ENCODE measurements at regions not wholly inside any gene's neighbourhood (a gene's known extent, or its start where the extent isn't known, plus 50 kb on each side); places are given as distances from the start of the nearest gene placed in this dataset.

DNA sequence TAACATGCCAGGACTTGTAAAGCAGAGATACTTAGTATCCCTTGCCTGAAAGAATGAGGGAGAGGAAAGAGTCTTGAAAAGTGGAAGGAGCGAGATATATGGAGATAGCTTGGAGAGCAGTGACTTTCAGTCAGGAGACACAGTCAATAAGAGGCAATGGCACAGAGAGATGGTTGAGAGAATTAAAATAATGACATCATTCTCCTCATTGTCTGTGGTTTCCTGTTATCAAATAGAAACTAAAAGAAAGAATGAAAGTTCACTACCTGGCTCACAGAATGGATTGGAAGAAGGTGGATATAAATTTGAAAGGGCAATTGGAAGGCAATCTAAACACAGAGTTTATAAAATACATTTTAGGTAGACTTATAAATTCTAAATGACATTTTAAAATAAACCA lies 760.2 kb upstream of the AADAT start:
- TF ChIP-seq, protein P1, sequence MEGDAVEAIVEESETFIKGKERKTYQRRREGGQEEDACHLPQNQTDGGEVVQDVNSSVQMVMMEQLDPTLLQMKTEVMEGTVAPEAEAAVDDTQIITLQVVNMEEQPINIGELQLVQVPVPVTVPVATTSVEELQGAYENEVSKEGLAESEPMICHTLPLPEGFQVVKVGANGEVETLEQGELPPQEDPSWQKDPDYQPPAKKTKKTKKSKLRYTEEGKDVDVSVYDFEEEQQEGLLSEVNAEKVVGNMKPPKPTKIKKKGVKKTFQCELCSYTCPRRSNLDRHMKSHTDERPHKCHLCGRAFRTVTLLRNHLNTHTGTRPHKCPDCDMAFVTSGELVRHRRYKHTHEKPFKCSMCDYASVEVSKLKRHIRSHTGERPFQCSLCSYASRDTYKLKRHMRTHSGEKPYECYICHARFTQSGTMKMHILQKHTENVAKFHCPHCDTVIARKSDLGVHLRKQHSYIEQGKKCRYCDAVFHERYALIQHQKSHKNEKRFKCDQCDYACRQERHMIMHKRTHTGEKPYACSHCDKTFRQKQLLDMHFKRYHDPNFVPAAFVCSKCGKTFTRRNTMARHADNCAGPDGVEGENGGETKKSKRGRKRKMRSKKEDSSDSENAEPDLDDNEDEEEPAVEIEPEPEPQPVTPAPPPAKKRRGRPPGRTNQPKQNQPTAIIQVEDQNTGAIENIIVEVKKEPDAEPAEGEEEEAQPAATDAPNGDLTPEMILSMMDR (IDR thresholded peaks at IDR 0.05), result no peak
- TF ChIP-seq POLR2A (IDR thresholded peaks at IDR 0.05), result no peak

Data from testis (tissue), 2 donors.